Mucosa of descending colon (tissue), 3 donors: ENCODE measurements at regions not wholly inside any gene's neighbourhood (a gene's known extent, or its start where the extent isn't known, plus 50 kb on each side); places are given as distances from the start of the nearest gene placed in this dataset.

Source experiments
- ATAC-seq: fragments of 200-7000 bp; cut with Tn5 transposase; one replicate; pipeline ENCODE4 v1.9.1; 2020; ENCODE audit warnings: mild to moderate bottlenecking, moderate library complexity
- DNase-seq, 3 donors: peaks; one replicate each; pipeline ENCODE4 v3.0.0-alpha.2; 2020
- H3K36me3 ChIP-seq: fragments of 200-600 bp; one replicate; pipeline ENCODE4 v1.8.0; 2021; ENCODE audit warnings: low read depth, mild to moderate bottlenecking
- H3K4me1 ChIP-seq: fragments of 200-600 bp; one replicate; pipeline ENCODE4 v1.8.0; 2021; ENCODE audit warnings: low read depth, mild to moderate bottlenecking
- H3K4me3 ChIP-seq: fragments of 200-600 bp; one replicate; pipeline ENCODE4 v1.8.0; 2021; ENCODE audit warnings: mild to moderate bottlenecking
- H3K9me3 ChIP-seq: fragments of 200-600 bp; one replicate; pipeline ENCODE4 v1.8.0; 2021; ENCODE audit warnings: mild to moderate bottlenecking
- intact Hi-C, 2 donors: fragments of 100-400 bp; cut with DNase I in 1 of 2; cut with micrococcal nuclease in 1 of 2; formaldehyde crosslinking; loops; one replicate each; pipeline versions ENCODE4 v1.11.0 to v1.11.1; 2022; cut with DNase I, micrococcal nuclease
- TF ChIP-seq, protein P1 (sequence below): fragments of 200-600 bp; IDR thresholded peaks from one replicate; pipeline ENCODE4 v1.8.0; 2022; ENCODE audit warnings: antibody characterized with exemption, mild to moderate bottlenecking
- donor health status: DM: no; HTN: no; CAD: no; lungs with moderate emphysema.
- donor health status: DM: no; HTN: no; CAD: no.
- donor health status: DM: no; HTN: yes; CAD: no.

DNA sequence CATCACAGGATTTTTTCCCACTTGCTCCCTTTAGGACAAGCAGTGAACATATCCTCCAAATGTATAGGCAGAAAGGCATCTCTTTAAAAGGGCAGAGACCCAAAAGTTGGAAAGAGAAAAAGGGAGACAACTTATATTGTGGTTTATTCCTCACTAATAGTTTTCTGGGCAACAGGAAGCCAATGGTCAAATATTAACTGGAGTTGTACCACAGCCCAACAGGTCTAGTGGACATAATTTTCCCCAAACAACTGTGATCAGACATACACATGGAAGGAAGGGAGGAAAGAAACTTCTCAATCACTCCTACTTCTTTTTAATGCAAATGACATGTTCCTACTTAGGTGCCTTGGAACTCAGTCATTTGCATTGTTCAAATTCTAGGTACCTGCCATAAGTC lies 78.4 kb downstream of the SOX9 start:
- Histone ChIP-seq H3K4me3 (no peak overlapping the region), H3K4me1 (no peaks in the 10 kb centered on the region), H3K9me3 (no peaks in the 10 kb centered on the region), H3K36me3 (no peaks in the 10 kb centered on the region)
- TF ChIP-seq, protein P1, sequence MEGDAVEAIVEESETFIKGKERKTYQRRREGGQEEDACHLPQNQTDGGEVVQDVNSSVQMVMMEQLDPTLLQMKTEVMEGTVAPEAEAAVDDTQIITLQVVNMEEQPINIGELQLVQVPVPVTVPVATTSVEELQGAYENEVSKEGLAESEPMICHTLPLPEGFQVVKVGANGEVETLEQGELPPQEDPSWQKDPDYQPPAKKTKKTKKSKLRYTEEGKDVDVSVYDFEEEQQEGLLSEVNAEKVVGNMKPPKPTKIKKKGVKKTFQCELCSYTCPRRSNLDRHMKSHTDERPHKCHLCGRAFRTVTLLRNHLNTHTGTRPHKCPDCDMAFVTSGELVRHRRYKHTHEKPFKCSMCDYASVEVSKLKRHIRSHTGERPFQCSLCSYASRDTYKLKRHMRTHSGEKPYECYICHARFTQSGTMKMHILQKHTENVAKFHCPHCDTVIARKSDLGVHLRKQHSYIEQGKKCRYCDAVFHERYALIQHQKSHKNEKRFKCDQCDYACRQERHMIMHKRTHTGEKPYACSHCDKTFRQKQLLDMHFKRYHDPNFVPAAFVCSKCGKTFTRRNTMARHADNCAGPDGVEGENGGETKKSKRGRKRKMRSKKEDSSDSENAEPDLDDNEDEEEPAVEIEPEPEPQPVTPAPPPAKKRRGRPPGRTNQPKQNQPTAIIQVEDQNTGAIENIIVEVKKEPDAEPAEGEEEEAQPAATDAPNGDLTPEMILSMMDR: no peak
- DNase-seq: no peak
- intact Hi-C loops: no loop called here
- no peak for ATAC-seq

DNA sequence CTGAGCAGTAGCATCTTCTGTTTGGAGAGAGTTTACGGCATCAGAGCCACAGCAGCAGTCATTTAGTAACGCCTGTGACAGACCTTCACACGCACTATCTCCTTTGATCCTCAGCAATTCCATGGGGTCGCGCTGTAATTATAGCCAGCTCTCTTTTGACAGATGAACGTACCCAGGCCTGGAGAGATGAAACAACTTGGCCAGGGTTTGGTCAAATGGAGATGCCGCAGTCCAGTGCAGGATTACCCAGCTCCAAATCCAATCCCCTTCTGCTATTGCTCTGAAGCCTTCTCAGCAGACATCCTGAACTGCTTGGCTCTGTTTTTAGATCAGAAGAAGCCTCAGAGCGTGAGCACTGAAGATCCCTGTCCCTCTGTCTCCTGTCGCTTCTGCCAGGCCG lies 83.9 kb downstream of the SOX9 start:
- Histone ChIP-seq H3K4me3 (no peak overlapping the region), H3K4me1 (no peaks in the 10 kb centered on the region), H3K36me3 (no peaks in the 10 kb centered on the region), H3K9me3 (no peaks in the 10 kb centered on the region)
- ATAC-seq (no peak), DNase-seq (no peak)
- intact Hi-C loops: no loop called here
- TF ChIP-seq, protein P1: no peak

DNA sequence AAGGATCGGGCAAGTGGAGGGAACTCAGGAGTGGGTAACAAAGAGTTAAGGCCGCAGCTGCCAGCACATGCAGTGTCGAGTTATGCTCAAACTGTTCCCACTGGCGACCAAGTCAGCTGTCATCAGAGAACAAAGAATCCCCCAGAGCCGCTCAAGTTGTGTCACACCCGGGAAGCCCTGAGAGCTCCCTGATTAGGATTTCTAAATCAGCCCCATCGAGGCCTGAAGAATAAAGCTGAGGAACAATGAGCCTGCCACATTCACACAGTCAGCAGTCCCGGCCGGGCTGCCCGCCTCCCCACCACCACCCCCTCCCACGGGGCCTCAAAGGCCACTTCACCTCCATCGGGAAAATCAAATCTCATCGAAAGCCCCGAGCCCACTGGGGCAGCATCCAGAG lies 84.5 kb downstream of the SOX9 start:
- TF ChIP-seq, protein P1: no peak
- intact Hi-C loops: no loop called here

DNA sequence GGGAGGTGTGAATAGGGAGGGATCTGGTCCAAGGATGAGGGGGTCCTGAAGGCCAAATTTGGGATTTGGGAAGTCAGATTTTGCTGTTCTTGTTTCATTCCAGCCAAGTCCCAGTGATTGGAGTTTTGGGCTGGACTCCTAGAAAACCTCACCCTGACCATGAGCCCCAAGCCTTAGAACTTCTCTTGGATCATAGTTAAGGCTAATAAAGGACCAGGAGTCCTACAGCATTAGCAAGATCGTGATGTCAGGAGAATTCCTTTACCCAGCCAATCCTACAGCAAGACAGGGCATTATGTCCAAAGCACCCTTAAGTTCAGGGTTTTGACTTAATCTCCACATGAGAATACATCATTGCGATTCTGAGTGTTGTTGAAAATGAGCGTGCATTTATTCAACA lies 85.0 kb downstream of the SOX9 start:
- Histone ChIP-seq H3K9me3 (no peaks in the 10 kb centered on the region), H3K4me1 (no peaks in the 10 kb centered on the region), H3K4me3 (no peak overlapping the region), H3K36me3 (no peaks in the 10 kb centered on the region)
- TF ChIP-seq, protein P1: no peak
- DNase-seq (no peak), ATAC-seq (no peak)
- intact Hi-C loops: no loop called here

More for the DNA sequence above, 84.5 kb downstream of the SOX9 start:
- H3K4me1 ChIP-seq: no peaks in the 10 kb centered on the region
- H3K4me3 ChIP-seq: no peak overlapping the region
- ATAC-seq (no peak), DNase-seq (no peak)
- H3K36me3 ChIP-seq: no peaks in the 10 kb centered on the region
- no peaks in the 10 kb centered on the region for H3K9me3 ChIP-seq

DNA sequence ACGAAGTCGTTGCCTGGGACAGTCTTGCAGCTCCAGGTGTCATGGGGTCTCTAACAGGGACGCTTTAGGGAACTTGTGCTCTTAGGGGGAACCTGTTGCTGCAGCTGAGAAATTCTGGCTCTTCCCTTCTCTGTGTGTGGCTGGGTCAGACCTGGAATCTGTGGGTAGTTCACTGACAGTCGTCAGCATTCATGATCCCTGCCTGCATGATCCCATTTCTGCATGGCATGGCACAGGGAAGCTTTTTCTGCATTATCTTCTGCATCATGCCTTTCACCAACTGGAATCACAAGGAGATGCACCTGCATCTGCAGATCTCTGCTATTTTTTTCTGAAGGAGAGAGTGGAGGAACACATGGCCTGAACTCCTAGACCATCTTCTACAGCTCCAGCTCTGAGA lies 85.6 kb downstream of the SOX9 start:
- intact Hi-C loops: no loop called here
- H3K4me1 ChIP-seq: no peaks in the 10 kb centered on the region
- H3K4me3 ChIP-seq: no peak overlapping the region
- H3K36me3 ChIP-seq: no peaks in the 10 kb centered on the region
- ATAC-seq (no peak), DNase-seq (no peak)
- no peaks in the 10 kb centered on the region for H3K9me3 ChIP-seq
- TF ChIP-seq, protein P1: no peak

DNA sequence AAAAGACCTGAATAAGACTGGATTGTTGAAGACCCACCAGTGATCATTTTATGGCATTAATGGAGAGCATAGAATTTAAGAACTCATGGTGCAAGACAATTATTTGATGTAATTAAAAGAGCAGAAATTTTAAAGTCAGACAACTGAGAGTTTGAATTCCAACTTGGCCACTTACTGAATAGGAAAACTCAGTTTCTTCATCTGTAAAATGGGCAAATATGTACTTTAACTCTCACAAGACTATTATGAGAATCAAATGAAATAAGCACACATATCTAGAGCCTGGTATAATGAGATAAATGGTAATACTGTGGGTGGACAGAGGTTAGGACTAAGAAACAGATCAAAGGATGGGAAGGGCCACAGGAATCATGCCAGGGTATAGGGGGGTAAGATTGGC lies 88.0 kb downstream of the SOX9 start:
- ATAC-seq: no peak
- no peak overlapping the region for H3K4me3 ChIP-seq
- intact Hi-C loops: no loop called here
- no peaks in the 10 kb centered on the region for H3K4me1 ChIP-seq
- TF ChIP-seq, protein P1: no peak
- no peak for DNase-seq
- H3K36me3 ChIP-seq: no peaks in the 10 kb centered on the region
- H3K9me3 ChIP-seq: no peaks in the 10 kb centered on the region
